Thyroid gland (tissue), 4 donors: ENCODE measurements at regions not wholly inside any gene's neighbourhood (a gene's known extent, or its start where the extent isn't known, plus 50 kb on each side); places are given as distances from the start of the nearest gene placed in this dataset.

ENCODE experiments used
- CTCF ChIP-seq, 6 experiments: fragments of 200-600 bp in 3 of 6; fragments of 450-650 bp in 3 of 6; sonication (generic) in 3 of 6; IDR thresholded peaks; one replicate each; pipeline ENCODE4 v1.5.1; 2016 to 2019; ENCODE audit warnings: antibody characterized with exemption in 6 of 6, mild to moderate bottlenecking in 2 of 6, inconsistent platforms in 1 of 6, moderate library complexity in 1 of 6
- POLR2A ChIP-seq, 2 donors: fragments of 450-650 bp; IDR thresholded peaks; one replicate each; pipeline ENCODE4 v1.6.1; 2017; ENCODE audit warnings: antibody characterized with exemption in 2 of 2, mild to moderate bottlenecking in 2 of 2, moderate library complexity in 1 of 2

- TF ChIP-seq CTCF (IDR thresholded peaks at IDR 0.05) (no peak), POLR2A (IDR thresholded peaks at IDR 0.05) (no peak)
Observed at GRCh38 chr12:105992849-105993740, 145.7 kb downstream of the NUAK1 start.
